ENCODE measurements at regions not wholly inside any gene's neighbourhood (a gene's known extent, or its start where the extent isn't known, plus 50 kb on each side); places are given as distances from the start of the nearest gene placed in this dataset.
"Not testable (repeated sequence)": the region's sequence is repeated elsewhere in the genome, so short reads cannot be mapped to it uniquely, and the experiment has no call there.

GRCh38 chr2:239730897-239731296 is 294.2 kb downstream of the NDUFA10 start:
- no peak for DNase-seq (ENCODE audit: extremely low read depth, low read depth, low spot score)

- DNase-seq (ENCODE audit: extremely low read depth, low read depth, low spot score), result not testable (repeated sequence)
These were observed 294.6 kb downstream of the NDUFA10 start for GRCh38 chr2:239730567-239730882.

- DNase-seq (ENCODE audit: extremely low read depth, low read depth, low spot score), result no peak
These were observed 295.2 kb downstream of the NDUFA10 start for GRCh38 chr2:239729681-239730566.

- no peak for DNase-seq (ENCODE audit: extremely low read depth, low read depth, low spot score)
These were observed 296.0 kb downstream of the NDUFA10 start for GRCh38 chr2:239729151-239729550.

- no peak for DNase-seq (ENCODE audit: extremely low read depth, low read depth, low spot score)
These were observed 296.4 kb downstream of the NDUFA10 start for GRCh38 chr2:239728751-239729150.

GRCh38 chr2:239727776-239728600 is 297.2 kb downstream of the NDUFA10 start:
- DNase-seq (ENCODE audit: extremely low read depth, low read depth, low spot score), result no peak

DNA sequence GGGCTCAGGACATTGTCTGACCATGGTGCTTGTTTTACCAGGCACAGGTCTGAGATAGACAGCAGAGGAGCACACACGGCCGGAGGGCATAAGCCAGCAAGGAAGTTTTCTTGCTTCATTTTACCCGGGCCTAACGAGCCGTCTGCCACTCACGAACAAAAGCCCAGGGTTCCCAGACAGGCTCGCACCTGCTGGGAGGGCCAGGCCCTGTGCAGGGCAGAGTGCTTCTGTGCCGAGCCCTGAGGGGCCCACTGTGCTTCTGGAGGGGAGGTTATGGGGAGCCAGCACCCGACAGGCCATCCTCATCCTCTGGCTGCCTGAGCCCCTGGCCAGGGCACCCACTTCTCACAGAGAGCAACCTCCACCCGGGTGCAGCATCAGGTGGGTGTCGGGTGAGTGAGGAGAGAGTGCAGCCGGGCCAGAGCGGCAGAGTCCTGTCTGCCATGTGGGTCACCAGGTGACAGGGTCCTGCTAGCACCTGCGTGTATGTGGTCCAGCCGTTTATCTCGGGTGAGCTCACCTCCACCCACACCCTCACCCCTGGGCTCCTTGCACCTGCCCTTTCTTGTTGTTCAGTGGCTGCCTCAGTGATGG is 297.9 kb downstream of the NDUFA10 start:
- no peak for DNase-seq (ENCODE audit: extremely low read depth, low read depth, low spot score)

DNA sequence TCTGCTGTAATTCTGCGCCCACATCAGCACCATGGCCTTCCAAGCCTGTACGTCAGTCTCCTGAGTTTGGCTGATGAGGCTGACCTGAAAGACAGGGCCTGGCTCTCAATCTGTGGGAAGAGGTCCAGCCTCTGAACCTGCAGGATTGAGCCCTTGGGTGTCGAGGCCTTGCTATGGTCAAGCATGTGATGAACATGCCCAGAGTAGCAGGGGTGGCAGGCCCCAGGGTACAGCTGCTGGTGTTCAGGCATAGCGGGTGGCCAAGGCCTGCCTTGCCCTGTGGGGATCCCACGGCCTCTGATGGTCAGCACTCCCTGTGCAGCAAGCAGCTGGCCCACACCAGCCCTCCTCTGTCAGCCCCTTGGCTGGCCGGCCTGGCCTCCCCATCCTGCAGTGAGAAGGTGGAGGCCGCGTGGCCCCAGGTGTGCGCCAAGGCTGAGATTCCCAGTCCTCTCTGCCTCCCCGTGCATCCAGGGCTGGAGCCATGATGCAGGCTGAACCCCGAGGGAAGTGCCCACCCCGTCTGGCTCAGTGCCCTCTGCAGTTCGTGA is 298.4 kb downstream of the NDUFA10 start:
- no peak for DNase-seq (ENCODE audit: extremely low read depth, low read depth, low spot score)

GRCh38 chr2:239726091-239726591 is 299.0 kb downstream of the NDUFA10 start:
- DNase-seq (ENCODE audit: extremely low read depth, low read depth, low spot score), result no peak

DNA sequence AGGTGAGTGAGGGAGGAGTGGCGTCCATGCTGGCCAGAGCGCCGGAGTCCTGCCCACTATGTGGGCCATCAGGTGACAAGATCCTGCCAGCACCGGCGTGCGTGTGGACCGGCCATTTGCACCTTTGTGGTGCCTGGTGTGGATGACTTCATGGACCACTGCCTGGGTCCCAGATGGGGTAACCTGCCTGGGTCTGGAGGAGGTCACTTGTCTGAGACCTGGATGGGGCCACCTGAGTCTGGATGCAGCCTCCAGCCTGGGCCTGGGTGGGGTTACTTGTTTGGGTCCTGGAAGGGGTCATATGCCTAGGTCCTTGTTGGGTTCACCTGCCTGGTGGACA is 299.6 kb downstream of the NDUFA10 start:
- DNase-seq (ENCODE audit: extremely low read depth, low read depth, low spot score), result no peak

GRCh38 chr2:239724851-239725550 is 300.1 kb downstream of the NDUFA10 start:
- no peak for DNase-seq (ENCODE audit: extremely low read depth, low read depth, low spot score)

DNA sequence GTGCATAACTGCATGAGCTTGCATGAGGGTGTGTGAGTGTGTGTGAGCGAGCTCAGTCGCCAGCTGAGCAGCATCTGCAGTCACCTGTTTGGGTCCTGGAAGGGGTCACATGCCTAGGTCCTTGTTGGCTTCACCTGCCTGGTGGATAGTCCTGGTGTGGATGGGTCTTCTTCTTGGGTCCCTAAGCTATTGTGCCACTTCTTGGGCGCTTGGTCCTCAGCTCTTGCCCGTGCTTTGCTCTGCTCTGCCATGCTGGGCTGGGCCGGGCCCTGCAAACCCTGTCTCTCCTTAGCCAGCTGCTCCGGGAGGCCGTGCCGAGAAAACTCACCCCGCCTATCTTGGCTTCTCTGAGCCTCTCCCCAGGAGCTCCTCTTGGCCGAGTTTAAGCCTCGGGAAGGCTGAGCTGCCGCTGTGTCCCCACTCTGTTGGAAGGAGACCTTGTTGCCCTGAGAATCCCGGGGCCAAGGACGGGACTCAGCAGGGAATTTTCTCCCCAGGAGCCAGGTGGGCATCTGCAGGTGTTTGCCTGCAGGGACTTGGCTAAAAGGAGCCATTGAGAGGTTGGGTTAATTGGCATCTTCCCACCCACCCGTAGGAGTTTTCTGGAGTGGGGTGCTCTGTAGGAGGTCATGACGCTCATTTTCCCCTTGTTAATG is 300.8 kb downstream of the NDUFA10 start:
- no peak for DNase-seq (ENCODE audit: extremely low read depth, low read depth, low spot score)

DNA sequence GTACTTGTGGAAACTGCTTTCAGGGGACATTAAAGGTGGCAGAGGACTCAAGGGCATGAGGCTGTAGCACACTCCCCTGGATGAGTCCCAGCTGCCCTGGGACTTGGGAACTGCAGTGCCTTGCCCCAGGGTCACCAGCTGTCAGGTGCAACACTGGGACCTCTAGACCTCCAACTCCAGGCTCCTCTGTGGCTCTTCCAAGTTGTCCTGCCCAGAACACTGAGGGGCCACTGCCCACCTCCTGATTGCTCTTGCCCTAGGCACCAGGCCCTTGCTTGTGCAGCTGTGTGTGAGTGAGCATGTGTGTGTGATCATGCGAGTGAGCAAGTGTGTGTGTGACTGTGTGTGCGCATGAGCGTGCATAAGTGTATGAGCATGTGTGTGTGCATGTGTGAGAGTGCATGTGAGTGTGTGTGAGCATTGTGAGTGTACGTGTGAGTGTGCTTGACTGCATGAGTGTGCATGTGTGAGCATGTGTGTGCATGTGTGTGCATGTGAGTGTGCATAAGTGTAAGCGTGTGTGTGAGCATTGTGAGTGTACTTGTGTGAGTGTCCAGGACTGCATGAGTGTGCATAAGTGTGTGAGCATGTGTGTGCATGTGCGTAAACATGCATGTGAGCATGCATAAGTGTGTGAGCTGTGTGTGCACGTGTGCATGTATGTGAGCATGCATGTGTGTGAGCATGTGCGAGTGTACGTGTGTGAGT is 301.5 kb downstream of the NDUFA10 start:
- no peak for DNase-seq (ENCODE audit: extremely low read depth, low read depth, low spot score)

DNA sequence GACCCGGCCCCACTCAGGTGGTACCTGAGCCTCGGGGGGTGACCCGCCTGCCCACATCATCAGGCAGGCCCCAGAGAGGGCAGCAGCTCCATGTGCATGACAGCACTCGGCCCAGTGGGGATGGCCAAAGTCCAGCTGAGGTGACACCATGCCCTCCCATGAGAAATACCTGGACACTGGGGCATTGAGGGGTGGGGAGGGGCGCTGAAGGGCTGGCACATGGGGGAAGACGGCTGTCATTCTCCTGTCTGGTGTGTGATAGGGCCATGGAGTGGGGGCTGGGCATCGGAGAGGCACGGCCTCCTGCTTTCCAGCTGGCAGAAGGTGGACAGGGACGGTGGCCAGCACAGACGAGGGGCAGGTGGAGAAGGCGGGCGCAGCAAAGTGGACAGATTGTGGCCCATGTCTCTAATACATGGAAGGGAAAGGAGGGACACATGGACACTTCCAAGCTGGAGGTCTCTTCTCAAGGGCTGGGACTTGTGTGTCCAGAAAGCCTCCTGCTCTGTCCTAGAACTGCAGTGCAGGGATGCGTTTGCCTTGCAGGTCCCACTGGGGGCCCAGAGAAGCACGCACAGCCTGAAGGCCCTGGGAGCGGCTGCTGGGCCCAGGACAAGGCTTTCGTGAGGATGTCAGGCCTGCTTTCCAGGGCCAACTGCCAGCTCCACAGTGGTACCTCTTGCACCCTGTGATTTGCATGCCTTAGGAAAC is 302.2 kb downstream of the NDUFA10 start:
- DNase-seq (ENCODE audit: extremely low read depth, low read depth, low spot score), result no peak

DNA sequence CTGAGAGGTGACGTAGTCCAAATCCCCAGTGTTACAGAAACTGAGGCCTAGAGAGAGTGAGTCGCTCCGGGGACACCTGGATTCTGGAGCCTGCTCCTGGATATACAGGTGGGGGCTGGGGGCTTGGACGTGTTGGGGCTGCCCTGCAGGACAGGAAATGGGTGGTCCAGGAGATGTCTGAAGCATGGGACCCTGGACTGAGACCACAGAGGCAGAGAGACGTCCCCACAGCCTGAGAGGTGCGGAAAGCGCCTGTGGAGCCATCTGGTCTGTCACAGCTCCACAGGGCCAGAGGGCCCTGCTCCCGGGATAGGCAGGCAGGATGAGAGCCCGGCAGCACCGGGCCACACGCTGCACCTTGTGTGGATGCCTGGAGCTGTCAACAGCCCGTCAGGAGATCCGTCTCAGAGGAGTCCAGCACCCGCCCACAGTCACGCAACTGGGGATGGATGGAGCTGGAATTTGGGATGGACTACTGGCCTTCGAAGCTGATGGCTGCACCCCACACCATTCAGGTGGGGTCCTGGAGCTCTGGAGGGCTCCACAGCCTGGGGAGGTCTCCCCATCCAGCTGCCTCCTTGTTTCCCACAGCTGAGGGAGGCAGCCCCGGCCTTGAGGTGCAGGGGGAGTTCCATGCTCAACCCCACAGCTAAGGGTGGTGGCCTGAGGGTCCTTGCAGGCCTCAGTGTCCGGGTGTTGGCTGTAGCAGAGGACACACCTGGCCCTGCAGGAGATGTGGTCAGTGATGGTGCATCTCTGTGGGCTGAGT is 303.0 kb downstream of the NDUFA10 start:
- no peak for DNase-seq (ENCODE audit: extremely low read depth, low read depth, low spot score)

DNA sequence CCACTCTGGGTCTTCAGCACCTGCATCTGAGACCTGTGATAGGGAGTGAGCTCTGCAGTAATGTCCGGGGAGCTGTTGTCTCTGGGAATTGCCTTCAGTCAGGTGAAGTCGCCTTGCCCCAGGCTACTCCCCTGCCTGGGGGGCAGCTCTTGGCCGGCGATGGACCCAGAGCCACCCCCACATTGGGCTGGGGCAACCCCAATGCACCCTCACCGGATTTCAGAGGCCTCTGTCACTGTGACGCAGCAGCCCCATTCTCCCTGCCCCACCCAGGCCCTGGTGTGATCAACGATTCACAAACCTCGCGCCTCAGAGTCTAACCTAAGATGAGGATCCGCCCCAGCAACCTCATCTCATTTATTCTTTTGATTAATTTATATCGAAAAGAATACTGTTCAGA is 303.6 kb downstream of the NDUFA10 start:
- no peak for DNase-seq (ENCODE audit: extremely low read depth, low read depth, low spot score)

DNA sequence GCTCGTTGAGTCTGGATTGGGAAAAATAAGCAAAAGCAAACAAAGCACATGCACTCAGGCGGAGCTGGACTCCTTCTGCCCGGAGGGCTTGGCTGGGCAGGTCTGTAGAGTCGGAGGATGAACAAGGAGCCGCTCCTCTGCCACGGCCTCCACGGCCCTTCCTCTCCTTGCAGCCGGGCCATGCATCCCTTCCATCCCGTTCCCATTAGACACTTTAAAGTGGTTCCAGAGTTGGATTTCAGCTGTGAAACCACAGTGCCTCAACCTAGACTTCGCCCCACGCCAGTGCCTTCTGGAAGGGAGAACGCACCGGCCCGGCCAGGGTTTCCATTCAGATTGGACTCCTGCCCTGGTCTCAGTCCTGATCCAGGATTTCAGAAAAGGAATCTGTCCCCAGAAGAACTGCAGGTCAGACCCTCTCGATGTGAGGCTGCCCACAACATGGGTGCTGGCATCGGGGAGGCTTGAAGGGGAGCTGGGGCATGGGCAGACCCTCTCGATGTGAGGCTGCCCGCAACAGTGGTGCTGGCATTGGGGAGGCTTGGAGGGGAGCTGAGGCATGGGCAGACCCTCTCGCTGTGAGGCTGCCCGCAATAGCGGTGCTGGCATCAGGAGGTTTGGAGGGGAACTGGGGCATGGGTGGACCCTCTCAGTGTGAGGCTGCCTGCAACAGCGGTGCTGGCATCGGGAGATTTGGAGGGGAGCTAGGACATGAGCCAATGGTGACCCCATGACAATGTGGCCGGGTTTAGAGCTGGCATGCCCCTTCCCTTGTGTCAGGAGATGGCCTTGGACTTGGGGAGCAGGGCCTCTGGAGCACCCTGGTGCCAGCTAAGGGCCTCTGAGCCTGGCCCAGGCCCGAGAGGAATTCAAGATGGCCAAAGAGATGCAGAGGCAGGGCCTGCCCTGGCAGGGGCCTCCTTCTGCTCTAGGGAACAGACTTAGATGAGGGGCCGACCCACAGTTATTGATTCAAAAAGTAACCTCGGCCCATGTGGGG is 304.5 kb downstream of the NDUFA10 start:
- DNase-seq (ENCODE audit: extremely low read depth, low read depth, low spot score), result no peak

Measured in glomerular endothelial cell (primary cell).